ENCODE measurements at regions not wholly inside any gene's neighbourhood (a gene's known extent, or its start where the extent isn't known, plus 50 kb on each side); places are given as distances from the start of the nearest gene placed in this dataset.

DNA sequence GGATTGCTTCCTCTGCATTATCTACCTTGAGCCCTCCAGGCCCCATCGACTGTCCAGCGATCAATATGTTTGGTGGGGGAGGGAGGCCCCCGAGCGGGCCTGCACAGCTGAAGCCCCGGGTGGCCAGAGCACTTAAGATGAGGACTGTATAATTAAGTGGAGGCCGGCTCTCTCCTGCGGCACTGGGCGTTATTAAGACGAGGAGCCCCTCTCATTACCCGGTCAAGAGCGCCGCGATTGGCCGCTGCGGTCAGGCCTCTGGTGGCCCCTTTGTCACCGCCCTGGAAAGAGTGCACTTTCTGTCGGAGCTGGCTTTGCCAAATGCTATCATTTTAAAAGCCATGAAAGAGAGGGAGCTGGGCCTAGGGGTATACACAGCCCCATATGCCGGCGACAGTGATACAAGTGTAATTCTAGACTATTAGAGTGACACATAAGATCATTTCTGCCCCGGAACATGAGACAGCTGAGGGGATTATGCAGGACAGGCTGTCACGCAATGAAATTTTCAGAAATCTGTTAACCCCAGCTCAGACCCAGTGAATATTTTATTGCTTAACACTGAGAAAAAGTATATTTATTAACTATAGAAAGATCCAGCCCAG lies 106.3 kb upstream of the IRX1 start:
- Histone ChIP-seq H3K36me3 (ENCODE audit: insufficient read depth) (no peaks in the 10 kb centered on the region), H3K4me3 (no peak overlapping the region), H2AFZ (no peak overlapping the region), H3K27me3 (ENCODE audit: insufficient read depth) (no peaks in the 10 kb centered on the region), H3K4me2 (no peak overlapping the region), H4K20me1 (replicated peaks; ENCODE audit: insufficient read depth) (no peaks in the 10 kb centered on the region), H3K9me2 (ENCODE audit: insufficient read depth) (no peaks in the 10 kb centered on the region), H3F3A (replicated peaks; ENCODE audit: low read depth) (no peaks in the 10 kb centered on the region), H3K4me1 (ENCODE audit: insufficient read depth) (no peaks in the 10 kb centered on the region), H3K27ac (ENCODE audit: low read depth) (no peak overlapping the region), H3K79me2 (replicated peaks; ENCODE audit: insufficient read depth) (no peaks in the 10 kb centered on the region)
- H3K36me3 Mint-ChIP-seq (ENCODE audit: low read depth), result no peaks in the 10 kb centered on the region
- 0 out of 3 replicates have a peak, but pooled peaks cover 2% of the 10 kb centered on the region for H3K9me3 Mint-ChIP-seq
- TF ChIP-seq STAT1 (IDR thresholded peaks at IDR 0.05; ENCODE audit: unreplicated experiment) (no peak), ZNF114 (CRISPR knock-in tag; IDR thresholded peaks at IDR 0.05) (no peak), ZNF331 (CRISPR knock-in tag; IDR thresholded peaks at IDR 0.05; ENCODE audit: low read depth) (no peak), REST (IDR thresholded peaks at IDR 0.05; ENCODE audit: unreplicated experiment) (no peak), EZH2 (IDR thresholded peaks at IDR 0.05; ENCODE audit: low read depth, unreplicated experiment) (no peak), CREB1 (CRISPR knock-in tag; IDR thresholded peaks at IDR 0.05; ENCODE audit: low read depth) (no peak), ETS1 (IDR thresholded peaks at IDR 0.05) (no peak), EZH2phosphoT487 (IDR thresholded peaks at IDR 0.05; ENCODE audit: unreplicated experiment) (no peak), POLR2AphosphoS5 (IDR thresholded peaks at IDR 0.05; ENCODE audit: low read depth) (no peak), NANOG (IDR thresholded peaks at IDR 0.05; ENCODE audit: borderline replicate concordance) (no peak), JUNB (IDR thresholded peaks at IDR 0.05; ENCODE audit: unreplicated experiment) (no peak), CTCF (conservative IDR thresholded peaks at IDR 0.05; ENCODE audit: low read depth in 2 of 2) (no peak)
- TF ChIP-seq, protein P1, sequence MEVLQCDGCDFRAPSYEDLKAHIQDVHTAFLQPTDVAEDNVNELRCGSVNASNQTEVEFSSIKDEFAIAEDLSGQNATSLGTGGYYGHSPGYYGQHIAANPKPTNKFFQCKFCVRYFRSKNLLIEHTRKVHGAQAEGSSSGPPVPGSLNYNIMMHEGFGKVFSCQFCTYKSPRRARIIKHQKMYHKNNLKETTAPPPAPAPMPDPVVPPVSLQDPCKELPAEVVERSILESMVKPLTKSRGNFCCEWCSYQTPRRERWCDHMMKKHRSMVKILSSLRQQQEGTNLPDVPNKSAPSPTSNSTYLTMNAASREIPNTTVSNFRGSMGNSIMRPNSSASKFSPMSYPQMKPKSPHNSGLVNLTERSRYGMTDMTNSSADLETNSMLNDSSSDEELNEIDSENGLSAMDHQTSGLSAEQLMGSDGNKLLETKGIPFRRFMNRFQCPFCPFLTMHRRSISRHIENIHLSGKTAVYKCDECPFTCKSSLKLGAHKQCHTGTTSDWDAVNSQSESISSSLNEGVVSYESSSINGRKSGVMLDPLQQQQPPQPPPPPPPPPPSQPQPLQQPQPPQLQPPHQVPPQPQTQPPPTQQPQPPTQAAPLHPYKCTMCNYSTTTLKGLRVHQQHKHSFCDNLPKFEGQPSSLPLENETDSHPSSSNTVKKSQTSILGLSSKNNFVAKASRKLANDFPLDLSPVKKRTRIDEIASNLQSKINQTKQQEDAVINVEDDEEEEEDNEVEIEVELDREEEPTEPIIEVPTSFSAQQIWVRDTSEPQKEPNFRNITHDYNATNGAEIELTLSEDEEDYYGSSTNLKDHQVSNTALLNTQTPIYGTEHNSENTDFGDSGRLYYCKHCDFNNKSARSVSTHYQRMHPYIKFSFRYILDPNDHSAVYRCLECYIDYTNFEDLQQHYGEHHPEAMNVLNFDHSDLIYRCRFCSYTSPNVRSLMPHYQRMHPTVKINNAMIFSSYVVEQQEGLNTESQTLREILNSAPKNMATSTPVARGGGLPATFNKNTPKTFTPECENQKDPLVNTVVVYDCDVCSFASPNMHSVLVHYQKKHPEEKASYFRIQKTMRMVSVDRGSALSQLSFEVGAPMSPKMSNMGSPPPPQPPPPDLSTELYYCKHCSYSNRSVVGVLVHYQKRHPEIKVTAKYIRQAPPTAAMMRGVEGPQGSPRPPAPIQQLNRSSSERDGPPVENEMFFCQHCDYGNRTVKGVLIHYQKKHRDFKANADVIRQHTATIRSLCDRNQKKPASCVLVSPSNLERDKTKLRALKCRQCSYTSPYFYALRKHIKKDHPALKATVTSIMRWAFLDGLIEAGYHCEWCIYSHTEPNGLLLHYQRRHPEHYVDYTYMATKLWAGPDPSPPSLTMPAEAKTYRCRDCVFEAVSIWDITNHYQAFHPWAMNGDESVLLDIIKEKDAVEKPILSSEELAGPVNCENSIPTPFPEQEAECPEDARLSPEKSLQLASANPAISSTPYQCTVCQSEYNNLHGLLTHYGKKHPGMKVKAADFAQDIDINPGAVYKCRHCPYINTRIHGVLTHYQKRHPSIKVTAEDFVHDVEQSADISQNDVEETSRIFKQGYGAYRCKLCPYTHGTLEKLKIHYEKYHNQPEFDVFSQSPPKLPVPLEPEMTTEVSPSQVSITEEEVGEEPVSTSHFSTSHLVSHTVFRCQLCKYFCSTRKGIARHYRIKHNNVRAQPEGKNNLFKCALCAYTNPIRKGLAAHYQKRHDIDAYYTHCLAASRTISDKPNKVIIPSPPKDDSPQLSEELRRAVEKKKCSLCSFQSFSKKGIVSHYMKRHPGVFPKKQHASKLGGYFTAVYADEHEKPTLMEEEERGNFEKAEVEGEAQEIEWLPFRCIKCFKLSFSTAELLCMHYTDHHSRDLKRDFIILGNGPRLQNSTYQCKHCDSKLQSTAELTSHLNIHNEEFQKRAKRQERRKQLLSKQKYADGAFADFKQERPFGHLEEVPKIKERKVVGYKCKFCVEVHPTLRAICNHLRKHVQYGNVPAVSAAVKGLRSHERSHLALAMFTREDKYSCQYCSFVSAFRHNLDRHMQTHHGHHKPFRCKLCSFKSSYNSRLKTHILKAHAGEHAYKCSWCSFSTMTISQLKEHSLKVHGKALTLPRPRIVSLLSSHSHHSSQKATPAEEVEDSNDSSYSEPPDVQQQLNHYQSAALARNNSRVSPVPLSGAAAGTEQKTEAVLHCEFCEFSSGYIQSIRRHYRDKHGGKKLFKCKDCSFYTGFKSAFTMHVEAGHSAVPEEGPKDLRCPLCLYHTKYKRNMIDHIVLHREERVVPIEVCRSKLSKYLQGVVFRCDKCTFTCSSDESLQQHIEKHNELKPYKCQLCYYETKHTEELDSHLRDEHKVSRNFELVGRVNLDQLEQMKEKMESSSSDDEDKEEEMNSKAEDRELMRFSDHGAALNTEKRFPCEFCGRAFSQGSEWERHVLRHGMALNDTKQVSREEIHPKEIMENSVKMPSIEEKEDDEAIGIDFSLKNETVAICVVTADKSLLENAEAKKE (CRISPR knock-in tag; IDR thresholded peaks at IDR 0.05), result no peak
- no peak for DNase-seq (ENCODE audit: low spot score)
- H3K27me3 Mint-ChIP-seq (ENCODE audit: insufficient read depth, low read depth, poor library complexity), result peaks cover 6% of the 10 kb centered on the region
- H3K27ac Mint-ChIP-seq, result no peak overlapping the region
- no peaks in the 10 kb centered on the region for H3K4me1 Mint-ChIP-seq
- no peak for ATAC-seq
- H3K4me3 Mint-ChIP-seq, result no peak overlapping the region
